H1 (cell line): ENCODE measurements at regions not wholly inside any gene's neighbourhood (a gene's known extent, or its start where the extent isn't known, plus 50 kb on each side); places are given as distances from the start of the nearest gene placed in this dataset.

Experiments used
- CTCF ChIA-PET: fragments of 300-600 bp; sonication (Branson Sonifier 250); formaldehyde crosslinking; loops from one replicate; lab custom pipeline; 2021; ENCODE audit not compliant: partially characterized antibody; lab: Charles Lee
- POLR2A ChIA-PET: fragments of 300-600 bp; sonication (Branson Sonifier 250); formaldehyde crosslinking; loops from one replicate; lab custom pipeline; 2021; ENCODE audit warnings: inconsistent platforms; ENCODE audit not compliant: partially characterized antibody; lab: Charles Lee
- DNase-seq, 2 experiments: peaks; one replicate each; pipeline versions ENCODE4 v3.0.0 to v3.0.0-alpha.2; 2010 to 2022; ENCODE audit warnings: low spot score in 2 of 2, low read depth in 1 of 2, mixed read lengths in 1 of 2
- FAIRE-seq: peaks from 2 replicates; lab custom pipeline; 2011; peaks lifted over from hg19 to GRCh38; lab: Jason Lieb, UNC
- H2AFZ ChIP-seq: 2 replicates; pipeline ENCODE4 v1.8.1; 2012; ENCODE audit warnings: low read length, inconsistent platforms
- H2AK5ac ChIP-seq: 2 replicates; pipeline ENCODE4 v1.6.1; 2013; ENCODE audit warnings: low read depth, low read length
- H2BK120ac ChIP-seq: replicated peaks from 2 replicates; pipeline ENCODE3; 2013; ENCODE audit warnings: low read depth, low read length, inconsistent platforms
- H2BK12ac ChIP-seq: 2 replicates; pipeline ENCODE4 v1.6.1; 2013; ENCODE audit warnings: low read depth, low read length
- H2BK15ac ChIP-seq: 2 replicates; pipeline ENCODE4 v1.6.1; 2013; ENCODE audit warnings: low read length
- H2BK20ac ChIP-seq: 2 replicates; pipeline ENCODE4 v1.6.1; 2013; ENCODE audit warnings: low read length
- H2BK5ac ChIP-seq: 2 replicates; pipeline ENCODE4 v1.6.1; 2013; ENCODE audit warnings: low read depth, low read length
- H3K14ac ChIP-seq: 2 replicates; pipeline ENCODE4 v1.6.1; 2013; ENCODE audit warnings: inconsistent platforms; ENCODE audit not compliant: insufficient read length
- H3K18ac ChIP-seq: 2 replicates; pipeline ENCODE4 v1.6.1; 2013; ENCODE audit warnings: low read length; ENCODE audit errors: extremely low read depth
- H3K23ac ChIP-seq: 2 replicates; pipeline ENCODE4 v1.6.1; 2013; ENCODE audit warnings: inconsistent platforms; ENCODE audit not compliant: insufficient read length
- H3K23me2 ChIP-seq: 2 replicates; pipeline ENCODE4 v1.6.1; 2013; ENCODE audit warnings: low read depth, low read length
- H3K27ac ChIP-seq: 2 replicates; pipeline ENCODE4 v1.6.1; 2011; ENCODE audit warnings: low read depth, low read length, inconsistent platforms
- H3K27me3 ChIP-seq, 4 experiments: replicated peaks in 1 of 4; 1 replicate in 1 of 4; 2 replicates in 3 of 4; pipeline versions ENCODE4 v1.6.1 to v1.8.1; 2011 to 2013; ENCODE audit warnings: low read length in 3 of 4, mild to moderate bottlenecking in 3 of 4, inconsistent platforms in 2 of 4, mixed read lengths in 2 of 4, moderate library complexity in 1 of 4; ENCODE audit not compliant: control insufficient read depth in 3 of 4, insufficient read depth in 3 of 4; ENCODE audit errors: extremely low read depth in 1 of 4
- H3K36me3 ChIP-seq, 4 experiments: 2 replicates each; pipeline versions ENCODE4 v1.6.1 to v1.8.1; 2011 to 2013; ENCODE audit warnings: mild to moderate bottlenecking in 4 of 4, low read length in 3 of 4, moderate library complexity in 2 of 4, control low read depth in 1 of 4, inconsistent platforms in 1 of 4; ENCODE audit not compliant: insufficient read depth in 4 of 4, control insufficient read depth in 2 of 4
- H3K4ac ChIP-seq: replicated peaks from 2 replicates; pipeline ENCODE3; 2013; ENCODE audit warnings: low read length, low read depth, mixed read lengths, inconsistent platforms; ENCODE audit not compliant: insufficient read length
- H3K4me1 ChIP-seq, 4 experiments: replicated peaks in 1 of 4; 1 replicate in 1 of 4; 2 replicates in 3 of 4; pipeline versions ENCODE4 v1.6.1 to v1.8.1; 2011 to 2013; ENCODE audit warnings: low read length in 3 of 4, inconsistent platforms in 2 of 4, mixed read lengths in 1 of 4; ENCODE audit not compliant: insufficient read depth in 4 of 4, control insufficient read depth in 3 of 4
- H3K4me2 ChIP-seq, 2 experiments: 2 replicates each; pipeline versions ENCODE4 v1.6.1 to v1.8.1; 2011 to 2013; ENCODE audit warnings: low read depth in 2 of 2, low read length in 2 of 2, control low read depth in 1 of 2, inconsistent platforms in 1 of 2, mild to moderate bottlenecking in 1 of 2; ENCODE audit not compliant: insufficient read depth in 1 of 2
- H3K4me3 ChIP-seq, 4 experiments: fragments of 200-600, 300-600 bp in 1 of 4; sonication (generic), shearing (Covaris generic), sonication (Bioruptor Twin) in 1 of 4; 2 replicates each; pipeline versions ENCODE4 v1.5.1 to v1.8.1; 2011 to 2016; ENCODE audit warnings: low read length in 4 of 4, low read depth in 3 of 4, control low read depth in 2 of 4, inconsistent platforms in 2 of 4, mild to moderate bottlenecking in 2 of 4, mixed read lengths in 1 of 4, moderate library complexity in 1 of 4; ENCODE audit not compliant: insufficient read depth in 2 of 4; ENCODE audit errors: extremely low read depth in 1 of 4
- H3K56ac ChIP-seq: replicated peaks from 2 replicates; pipeline ENCODE3; 2013; ENCODE audit warnings: low read depth, mild to moderate bottlenecking, mixed read lengths, low read length, inconsistent platforms; ENCODE audit not compliant: insufficient read length
- H3K79me1 ChIP-seq: 2 replicates; pipeline ENCODE4 v1.6.1; 2013; ENCODE audit warnings: low read depth, low read length, control low read depth
- H3K79me2 ChIP-seq, 2 experiments: 2 replicates each; pipeline versions ENCODE4 v1.6.1 to v1.8.1; 2012 to 2013; ENCODE audit warnings: low read length in 2 of 2, mild to moderate bottlenecking in 2 of 2, inconsistent platforms in 1 of 2; ENCODE audit not compliant: insufficient read depth in 2 of 2, control insufficient read depth in 1 of 2
- H3K9ac ChIP-seq, 4 experiments: replicated peaks in 1 of 4; 1 replicate in 1 of 4; 2 replicates in 3 of 4; pipeline versions ENCODE4 v1.6.1 to v1.8.1; 2011 to 2013; ENCODE audit warnings: low read depth in 3 of 4, low read length in 3 of 4, control low read depth in 2 of 4, mild to moderate bottlenecking in 2 of 4, moderate library complexity in 2 of 4, inconsistent platforms in 1 of 4; ENCODE audit errors: extremely low read depth in 1 of 4
- H3K9me3 ChIP-seq, 2 experiments: 2 replicates each; pipeline versions ENCODE4 v1.6.1 to v1.8.1; 2012 to 2013; ENCODE audit warnings: mild to moderate bottlenecking in 2 of 2, moderate library complexity in 2 of 2, control low read depth in 1 of 2, inconsistent platforms in 1 of 2, low read depth in 1 of 2, low read length in 1 of 2, mixed read lengths in 1 of 2; ENCODE audit not compliant: insufficient read depth in 2 of 2
- H4K20me1 ChIP-seq, 2 experiments: replicated peaks in 1 of 2; 2 replicates each; pipeline versions ENCODE3 to v1.8.1; 2011 to 2013; ENCODE audit warnings: inconsistent platforms in 2 of 2, low read length in 2 of 2, mild to moderate bottlenecking in 1 of 2; ENCODE audit not compliant: insufficient read depth in 2 of 2, control insufficient read depth in 1 of 2
- H4K5ac ChIP-seq: 2 replicates; pipeline ENCODE4 v1.6.1; 2013; ENCODE audit warnings: low read length, low read depth, mixed read lengths, inconsistent platforms; ENCODE audit not compliant: insufficient read length
- H4K8ac ChIP-seq: 2 replicates; pipeline ENCODE4 v1.8.0; 2013; ENCODE audit warnings: mild to moderate bottlenecking, moderate library complexity, low read length, inconsistent platforms; ENCODE audit not compliant: insufficient read depth; ENCODE audit errors: extremely low read depth
- H4K91ac ChIP-seq: replicated peaks from 2 replicates; pipeline ENCODE3; 2013; ENCODE audit warnings: low read length, mixed read lengths, inconsistent platforms; ENCODE audit not compliant: insufficient read length
- JUND ChIP-seq: IDR thresholded peaks from 2 replicates; pipeline ENCODE4 v1.6.1; 2011; ENCODE audit warnings: mild to moderate bottlenecking, improper control_type of control experiment, low read length
- WGBS, 2 experiments: shearing (Covaris generic) in 1 of 2; methylation state at CpG; one replicate each; pipeline versions ENCODE4 v1.1.6 to v1.1.7; 2013 to 2015; ENCODE audit warnings: low lambda C conversion rate in 2 of 2, mixed read lengths in 2 of 2, inconsistent platforms in 1 of 2, low coverage in 1 of 2, missing lambda C conversion rate in 1 of 2; ENCODE audit not compliant: insufficient replicate concordance in 2 of 2, insufficient coverage in 1 of 2, insufficient read length in 1 of 2; ENCODE audit errors: extremely low coverage in 1 of 2, missing lambda C conversion rate in 1 of 2; 5-methylcytosine and 5-hydroxymethylcytosine counted together

DNA sequence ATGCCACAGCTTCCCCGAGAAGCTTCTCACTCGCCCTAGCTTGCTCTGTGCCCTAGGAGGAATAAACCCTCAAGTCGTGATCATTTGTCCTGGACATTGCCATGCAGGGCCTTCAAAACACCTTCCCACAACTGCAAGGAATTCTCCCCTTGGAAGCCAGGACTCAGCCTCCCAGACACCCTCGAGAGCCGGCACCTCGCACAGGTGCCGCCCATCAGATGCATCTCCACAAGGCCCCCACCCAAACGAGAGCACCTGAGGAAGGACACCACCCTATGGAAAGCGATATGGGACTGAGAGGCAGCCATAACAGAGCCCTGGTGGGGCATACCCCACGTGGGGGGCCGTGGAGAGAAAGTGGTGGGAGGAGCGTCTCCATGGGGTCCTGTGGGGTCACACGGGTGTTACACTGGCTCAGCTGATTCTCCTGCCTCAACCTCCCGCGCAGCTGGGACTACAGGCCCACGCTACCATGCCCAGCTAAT lies 77.6 kb upstream of the FOXK1 start:
- H4K91ac ChIP-seq = no peak overlapping the region
- H2AK5ac ChIP-seq = no peak overlapping the region
- peaks cover 7% of the 10 kb centered on the region; the same call in 1 of the 2 replicates for H3K23me2 ChIP-seq
- ChIA-PET POLR2A (no interaction called here), CTCF (interaction anchor here (0.6 to 1.9 kb wide), 3 partner anchors 9 to 1570 kb away, joined by 3 to 10 read pairs (median 4); no protein-coding TSS in a partner anchor)
- H3K4me2 ChIP-seq = no peak overlapping the region
- no peak overlapping the region for H2BK5ac ChIP-seq
- no peak overlapping the region for H3K56ac ChIP-seq
- TF ChIP-seq JUND = no peak
- no peaks in the 10 kb centered on the region for H3K27me3 ChIP-seq
- H3K23ac ChIP-seq = no peak overlapping the region
- H3K4me3 ChIP-seq = no peak overlapping the region
- no peak for DNase-seq
- peaks cover 0 to 3% of the 10 kb centered on the region in 2 experiments; a peak in 2 of 4 replicates for H3K79me2 ChIP-seq
- H3K36me3 ChIP-seq = no peaks in the 10 kb centered on the region; a peak in 1 of 8 replicates
- WGBS, 2 experiments = 87% methylated on average over 16 of the region's 16 CpGs; no CpG with 5 or more reads in 1 of the 2 experiments
- H2BK20ac ChIP-seq = no peak overlapping the region
- no peak overlapping the region for H2AFZ ChIP-seq
- no peak overlapping the region for H2BK12ac ChIP-seq
- H3K18ac ChIP-seq = no peak overlapping the region
- H2BK15ac ChIP-seq = no peak overlapping the region
- H3K4ac ChIP-seq = no peak overlapping the region
- H4K5ac ChIP-seq = no peak overlapping the region
- no peaks in the 10 kb centered on the region for H3K79me1 ChIP-seq
- FAIRE-seq = no peak
- H3K14ac ChIP-seq = no peak overlapping the region
- H3K9me3 ChIP-seq = peaks cover 20 to 45% of the 10 kb centered on the region in 2 experiments; a peak in 3 of 4 replicates
- no peak overlapping the region for H2BK120ac ChIP-seq
- H3K27ac ChIP-seq = no peak overlapping the region
- no peak overlapping the region for H4K8ac ChIP-seq
- H3K9ac ChIP-seq = no peak overlapping the region
- H3K4me1 ChIP-seq = no peaks in the 10 kb centered on the region
- H4K20me1 ChIP-seq = no peaks in the 10 kb centered on the region
